Naive thymus-derived CD4-positive, alpha-beta T cell (primary cell): ENCODE measurements at regions not wholly inside any gene's neighbourhood (a gene's known extent, or its start where the extent isn't known, plus 50 kb on each side); places are given as distances from the start of the nearest gene placed in this dataset.

ENCODE experiments used
- ATAC-seq: fragments of 150-1000 bp; cut with Tn5 transposase; 2 replicates; pipeline ENCODE4 v1.10.0; 2021; ENCODE audit warnings: mild to moderate bottlenecking, moderate library complexity
- CTCF ChIA-PET: fragments of 350-600 bp; sonication (Branson Sonifier 250); formaldehyde crosslinking; loops from one replicate; lab custom pipeline; 2021; ENCODE audit warnings: antibody characterized with exemption; lab: Charles Lee
- POLR2A ChIA-PET: fragments of 350-600 bp; sonication (Branson Sonifier 250); formaldehyde crosslinking; loops from one replicate; lab custom pipeline; 2021; ENCODE audit warnings: antibody characterized with exemption, inconsistent platforms; lab: Charles Lee
- DNase-seq, 9 donors: peaks; one replicate each; pipeline versions ENCODE4 v3.0.0 to v3.0.0-alpha.2; 2020 to 2022; ENCODE audit warnings: mixed read lengths in 1 of 9
- H3K27ac ChIP-seq: one replicate; pipeline ENCODE4 v1.7.0; 2013; ENCODE audit warnings: mild to moderate bottlenecking, low read depth, low read length, moderate library complexity
- H3K27me3 ChIP-seq, 2 donors: one replicate each; pipeline ENCODE4 v1.7.0; 2013; ENCODE audit warnings: low read length in 2 of 2, mild to moderate bottlenecking in 2 of 2, moderate library complexity in 2 of 2; ENCODE audit not compliant: control insufficient read depth in 2 of 2, insufficient read depth in 2 of 2
- H3K36me3 ChIP-seq, 3 experiments: 1 replicate in 2 of 3; 2 replicates in 1 of 3; pipeline ENCODE4 v1.7.0; 2013; ENCODE audit warnings: low read length in 3 of 3, mild to moderate bottlenecking in 3 of 3, moderate library complexity in 1 of 3; ENCODE audit not compliant: insufficient read depth in 3 of 3, control insufficient read depth in 2 of 3
- H3K4me1 ChIP-seq, 2 donors: one replicate each; pipeline ENCODE4 v1.7.0; 2013; ENCODE audit warnings: low read length in 2 of 2, mild to moderate bottlenecking in 2 of 2, moderate library complexity in 1 of 2; ENCODE audit not compliant: control insufficient read depth in 2 of 2, insufficient read depth in 2 of 2
- H3K4me3 ChIP-seq: 2 replicates; pipeline ENCODE4 v1.7.0; 2013; ENCODE audit warnings: mild to moderate bottlenecking, low read length
- H3K9me3 ChIP-seq, 3 experiments: 1 replicate in 2 of 3; 2 replicates in 1 of 3; pipeline ENCODE4 v1.7.0; 2013; ENCODE audit warnings: low read length in 3 of 3; ENCODE audit not compliant: control insufficient read depth in 2 of 3
- H3K27ac Mint-ChIP-seq, 9 donors: one replicate each; pipeline ENCODE4 v1.8.0; 2020 to 2022; ENCODE audit warnings: mixed read lengths in 9 of 9, mild to moderate bottlenecking in 8 of 9, moderate library complexity in 5 of 9, inconsistent platforms in 2 of 9
- H3K27me3 Mint-ChIP-seq, 5 donors: one replicate each; pipeline ENCODE4 v1.8.0; 2021 to 2022; ENCODE audit warnings: mixed read lengths in 5 of 5, mild to moderate bottlenecking in 1 of 5
- H3K36me3 Mint-ChIP-seq, 5 donors: one replicate each; pipeline ENCODE4 v1.8.0; 2020 to 2022; ENCODE audit warnings: mixed read lengths in 5 of 5, mild to moderate bottlenecking in 3 of 5, inconsistent platforms in 1 of 5
- H3K4me1 Mint-ChIP-seq, 7 donors: one replicate each; pipeline ENCODE4 v1.8.0; 2020 to 2022; ENCODE audit warnings: mixed read lengths in 7 of 7, mild to moderate bottlenecking in 3 of 7, inconsistent platforms in 1 of 7
- H3K4me3 Mint-ChIP-seq, 10 donors: one replicate each; pipeline ENCODE4 v1.8.0; 2020 to 2022; ENCODE audit warnings: mild to moderate bottlenecking in 10 of 10, mixed read lengths in 10 of 10, moderate library complexity in 6 of 10, inconsistent platforms in 2 of 10
- H3K9me3 Mint-ChIP-seq, 11 donors: one replicate each; pipeline ENCODE4 v1.8.0; 2020 to 2022; ENCODE audit warnings: mixed read lengths in 11 of 11, mild to moderate bottlenecking in 4 of 11, inconsistent platforms in 1 of 11, moderate library complexity in 1 of 11
- intact Hi-C, 2 donors: fragments of 100-400 bp; cut with micrococcal nuclease; formaldehyde crosslinking; loops; one replicate each; pipeline ENCODE4 v1.15.1; 2023

GRCh38 chr16:74053312-74053711, 243.3 kb upstream of the PSMD7 start:
- no peak for ATAC-seq
- H3K27ac Mint-ChIP-seq: no peak overlapping the region
- peaks cover 0 to 30% (median 7%) of the 10 kb centered on the region in 11 donors for H3K9me3 Mint-ChIP-seq
- no peak overlapping the region for H3K27ac ChIP-seq
- peaks cover 0 to 6% (median 0%) of the 10 kb centered on the region in 3 experiments for H3K9me3 ChIP-seq
- H3K4me3 Mint-ChIP-seq: no peak overlapping the region
- intact Hi-C loops: no loop called here
- no peak for DNase-seq
- H3K27me3 Mint-ChIP-seq: peaks cover 0 to 17% (median 4%) of the 10 kb centered on the region in 5 donors
- H3K27me3 ChIP-seq: no peaks in the 10 kb centered on the region
- POLR2A ChIA-PET: no interaction called here
- no peaks in the 10 kb centered on the region for H3K36me3 ChIP-seq
- CTCF ChIA-PET: no interaction called here
- H3K4me1 Mint-ChIP-seq: peaks cover 0 to 3% (median 0%) of the 10 kb centered on the region in 7 donors
- no peaks in the 10 kb centered on the region for H3K4me1 ChIP-seq
- no peak overlapping the region for H3K4me3 ChIP-seq
- no peaks in the 10 kb centered on the region for H3K36me3 Mint-ChIP-seq

GRCh38 chr16:74052016-74052415, 244.6 kb upstream of the PSMD7 start:
- Mint-ChIP-seq H3K4me1 (peaks cover 0 to 3% (median 0%) of the 10 kb centered on the region in 7 donors), H3K9me3 (peaks cover 0 to 23% (median 6%) of the 10 kb centered on the region in 11 donors), H3K36me3 (no peaks in the 10 kb centered on the region), H3K27ac (no peak overlapping the region), H3K4me3 (no peak overlapping the region), H3K27me3 (peaks cover 0 to 17% (median 4%) of the 10 kb centered on the region in 5 donors)
- no peak for DNase-seq
- Histone ChIP-seq H3K9me3 (peaks cover 0 to 6% (median 0%) of the 10 kb centered on the region in 3 experiments), H3K4me3 (no peak overlapping the region), H3K4me1 (no peaks in the 10 kb centered on the region), H3K27me3 (no peaks in the 10 kb centered on the region), H3K27ac (no peak overlapping the region), H3K36me3 (no peaks in the 10 kb centered on the region)
- ChIA-PET CTCF (no interaction called here), POLR2A (no interaction called here)
- intact Hi-C loops: no loop called here
- ATAC-seq: no peak

GRCh38 chr16:74049027-74049426, 247.6 kb upstream of the PSMD7 start:
- H3K27me3 ChIP-seq: no peaks in the 10 kb centered on the region
- ChIA-PET POLR2A (no interaction called here), CTCF (no interaction called here)
- no peaks in the 10 kb centered on the region for H3K36me3 ChIP-seq
- intact Hi-C loops: no loop called here
- no peak overlapping the region for H3K4me3 Mint-ChIP-seq
- no peaks in the 10 kb centered on the region for H3K9me3 ChIP-seq
- H3K27ac ChIP-seq: no peak overlapping the region
- H3K27me3 Mint-ChIP-seq: peaks cover 0 to 10% (median 0%) of the 10 kb centered on the region in 5 donors
- H3K27ac Mint-ChIP-seq: no peak overlapping the region
- no peaks in the 10 kb centered on the region for H3K36me3 Mint-ChIP-seq
- ATAC-seq: no peak
- H3K9me3 Mint-ChIP-seq: peaks cover 0 to 5% (median 0%) of the 10 kb centered on the region in 11 donors
- H3K4me1 Mint-ChIP-seq: peaks cover 0 to 3% (median 0%) of the 10 kb centered on the region in 7 donors
- no peaks in the 10 kb centered on the region for H3K4me1 ChIP-seq
- H3K4me3 ChIP-seq: no peak overlapping the region
- DNase-seq: no peak

- H3K4me3 Mint-ChIP-seq: no peak overlapping the region
- ATAC-seq: no peak
- H3K4me1 Mint-ChIP-seq: no peaks in the 10 kb centered on the region
- H3K27me3 Mint-ChIP-seq: peaks cover 0 to 9% (median 0%) of the 10 kb centered on the region in 5 donors
- Histone ChIP-seq H3K9me3 (no peaks in the 10 kb centered on the region), H3K36me3 (no peaks in the 10 kb centered on the region), H3K4me3 (no peak overlapping the region), H3K27me3 (no peaks in the 10 kb centered on the region), H3K27ac (no peak overlapping the region), H3K4me1 (no peaks in the 10 kb centered on the region)
- intact Hi-C loops: no loop called here
- ChIA-PET CTCF (no interaction called here), POLR2A (no interaction called here)
- no peaks in the 10 kb centered on the region for H3K36me3 Mint-ChIP-seq
- DNase-seq: no peak
- H3K9me3 Mint-ChIP-seq: peaks cover 0 to 5% (median 0%) of the 10 kb centered on the region in 11 donors
- H3K27ac Mint-ChIP-seq: no peak overlapping the region
Measured at GRCh38 chr16:74046524-74046923, 250.1 kb upstream of the PSMD7 start.

GRCh38 chr16:74045513-74045912, 251.1 kb upstream of the PSMD7 start:
- POLR2A ChIA-PET: no interaction called here
- Histone ChIP-seq H3K4me3 (no peak overlapping the region), H3K4me1 (no peaks in the 10 kb centered on the region), H3K36me3 (no peaks in the 10 kb centered on the region), H3K27me3 (no peaks in the 10 kb centered on the region), H3K9me3 (no peaks in the 10 kb centered on the region), H3K27ac (no peak overlapping the region)
- CTCF ChIA-PET: interaction anchor here (0.6 kb wide), 1 partner anchor 92 kb away, joined by 6 read pairs; no protein-coding TSS in a partner anchor
- DNase-seq (no peak), ATAC-seq (no peak)
- H3K27me3 Mint-ChIP-seq: peaks cover 0 to 9% (median 4%) of the 10 kb centered on the region in 5 donors
- intact Hi-C loops: no loop called here
- no peaks in the 10 kb centered on the region for H3K4me1 Mint-ChIP-seq
- H3K27ac Mint-ChIP-seq: no peak overlapping the region
- H3K4me3 Mint-ChIP-seq: no peak overlapping the region
- peaks cover 0 to 5% (median 0%) of the 10 kb centered on the region in 11 donors for H3K9me3 Mint-ChIP-seq
- H3K36me3 Mint-ChIP-seq: no peaks in the 10 kb centered on the region

GRCh38 chr16:74035816-74036215, 260.8 kb upstream of the PSMD7 start:
- Histone ChIP-seq H3K4me3 (no peak overlapping the region), H3K27ac (no peak overlapping the region), H3K4me1 (no peaks in the 10 kb centered on the region), H3K36me3 (no peaks in the 10 kb centered on the region), H3K9me3 (no peaks in the 10 kb centered on the region), H3K27me3 (no peaks in the 10 kb centered on the region)
- ChIA-PET CTCF (no interaction called here), POLR2A (no interaction called here)
- H3K4me3 Mint-ChIP-seq: no peak overlapping the region
- ATAC-seq (no peak), DNase-seq (no peak)
- peaks cover 0 to 29% (median 15%) of the 10 kb centered on the region in 5 donors for H3K27me3 Mint-ChIP-seq
- no peaks in the 10 kb centered on the region for H3K36me3 Mint-ChIP-seq
- H3K9me3 Mint-ChIP-seq: no peaks in the 10 kb centered on the region
- no peak overlapping the region for H3K27ac Mint-ChIP-seq
- intact Hi-C loops: no loop called here
- H3K4me1 Mint-ChIP-seq: no peaks in the 10 kb centered on the region

- Mint-ChIP-seq H3K9me3 (no peaks in the 10 kb centered on the region), H3K4me3 (no peak overlapping the region), H3K27me3 (peaks cover 0 to 29% (median 11%) of the 10 kb centered on the region in 5 donors), H3K4me1 (no peaks in the 10 kb centered on the region), H3K27ac (no peak overlapping the region), H3K36me3 (no peaks in the 10 kb centered on the region)
- DNase-seq (no peak), ATAC-seq (no peak)
- Histone ChIP-seq H3K4me1 (no peaks in the 10 kb centered on the region), H3K4me3 (no peak overlapping the region), H3K9me3 (no peaks in the 10 kb centered on the region), H3K27me3 (no peaks in the 10 kb centered on the region), H3K36me3 (no peaks in the 10 kb centered on the region), H3K27ac (no peak overlapping the region)
- ChIA-PET CTCF (no interaction called here), POLR2A (no interaction called here)
- intact Hi-C loops: no loop called here
Measured at GRCh38 chr16:74034862-74035261, 261.8 kb upstream of the PSMD7 start.
